OCI-LY1 (cell line): ENCODE measurements at regions not wholly inside any gene's neighbourhood (a gene's known extent, or its start where the extent isn't known, plus 50 kb on each side); places are given as distances from the start of the nearest gene placed in this dataset.

Experiments used
- H2AFZ ChIP-seq: fragments of 200-600 bp; sonication (generic), shearing (Covaris generic); 2 replicates; pipeline ENCODE4 v1.6.0; 2014; ENCODE audit warnings: antibody characterized with exemption, mild to moderate bottlenecking, low read length
- H3F3A ChIP-seq: fragments of 200-600 bp; sonication (generic), shearing (Covaris generic); 2 replicates; pipeline ENCODE4 v1.6.0; 2014; ENCODE audit warnings: mild to moderate bottlenecking, antibody characterized with exemption, low read length, moderate library complexity; ENCODE audit not compliant: insufficient read depth
- H3K27ac ChIP-seq: fragments of 200-600 bp; sonication (generic); 2 replicates; pipeline ENCODE4 v1.5.1; 2014; ENCODE audit warnings: low read length, mixed run types, mild to moderate bottlenecking, low read depth; ENCODE audit not compliant: poor library complexity, severe bottlenecking
- H3K27me3 ChIP-seq: fragments of 200-600 bp; sonication (generic); 2 replicates; pipeline ENCODE4 v1.6.0; 2014; ENCODE audit warnings: antibody characterized with exemption, mild to moderate bottlenecking, low read length, moderate library complexity; ENCODE audit not compliant: insufficient read depth
- H3K36me3 ChIP-seq: fragments of 200-600 bp; sonication (generic); 2 replicates; pipeline ENCODE4 v1.6.1; 2014; ENCODE audit warnings: mild to moderate bottlenecking, antibody characterized with exemption, low read length, moderate library complexity, mixed read lengths; ENCODE audit not compliant: insufficient read depth
- H3K4me1 ChIP-seq: fragments of 200-600 bp; sonication (generic); 2 replicates; pipeline ENCODE4 v1.5.1; 2014; ENCODE audit warnings: mild to moderate bottlenecking, low read length, moderate library complexity; ENCODE audit not compliant: insufficient read depth, severe bottlenecking
- H3K4me2 ChIP-seq: fragments of 200-600 bp; sonication (generic), shearing (Covaris generic); 2 replicates; pipeline ENCODE4 v1.6.1; 2014; ENCODE audit warnings: low read length
- H3K4me3 ChIP-seq: fragments of 200-600 bp; sonication (generic); 2 replicates; pipeline ENCODE4 v1.5.1; 2014; ENCODE audit warnings: low read length, low read depth, mild to moderate bottlenecking, mixed read lengths; ENCODE audit not compliant: poor library complexity, severe bottlenecking
- H3K79me2 ChIP-seq: fragments of 200-600 bp; shearing (Covaris generic); 2 replicates; pipeline ENCODE4 v1.6.1; 2016; ENCODE audit warnings: mixed run types, low read length, mixed read lengths; ENCODE audit not compliant: insufficient read depth
- H3K9ac ChIP-seq: fragments of 200-600 bp; sonication (generic), shearing (Covaris generic); 2 replicates; pipeline ENCODE4 v1.6.1; 2014; ENCODE audit warnings: mild to moderate bottlenecking, low read length, mixed read lengths
- H3K9me2 ChIP-seq: fragments of 200-600 bp; sonication (generic), shearing (Covaris generic); 2 replicates; pipeline ENCODE4 v1.6.1; 2014; ENCODE audit warnings: low read depth, mild to moderate bottlenecking, low read length, mixed read lengths
- H3K9me3 ChIP-seq: fragments of 200-600 bp; shearing (Covaris generic); 2 replicates; pipeline ENCODE4 v1.6.1; 2014; ENCODE audit warnings: low read length, mixed read lengths
- H4K20me1 ChIP-seq: fragments of 200-600 bp; sonication (generic), shearing (Covaris generic); 2 replicates; pipeline ENCODE4 v1.6.0; 2016; ENCODE audit warnings: mild to moderate bottlenecking, low read length; ENCODE audit not compliant: insufficient read depth
- EZH2 ChIP-seq: fragments of 200-600 bp; sonication (generic), shearing (Covaris generic); IDR thresholded peaks from 2 replicates; pipeline ENCODE4 v1.8.0; 2017; ENCODE audit warnings: borderline replicate concordance, mixed run types, mild to moderate bottlenecking, antibody characterized with exemption, low read length, moderate library complexity, mixed read lengths
- TF ChIP-seq, protein P1 (sequence below): fragments of 200-600 bp; sonication (generic), shearing (Covaris generic); IDR thresholded peaks from 2 replicates; pipeline ENCODE4 v1.5.1; 2017; ENCODE audit warnings: mild to moderate bottlenecking, antibody characterized with exemption, low read length, moderate library complexity, mixed read lengths

DNA sequence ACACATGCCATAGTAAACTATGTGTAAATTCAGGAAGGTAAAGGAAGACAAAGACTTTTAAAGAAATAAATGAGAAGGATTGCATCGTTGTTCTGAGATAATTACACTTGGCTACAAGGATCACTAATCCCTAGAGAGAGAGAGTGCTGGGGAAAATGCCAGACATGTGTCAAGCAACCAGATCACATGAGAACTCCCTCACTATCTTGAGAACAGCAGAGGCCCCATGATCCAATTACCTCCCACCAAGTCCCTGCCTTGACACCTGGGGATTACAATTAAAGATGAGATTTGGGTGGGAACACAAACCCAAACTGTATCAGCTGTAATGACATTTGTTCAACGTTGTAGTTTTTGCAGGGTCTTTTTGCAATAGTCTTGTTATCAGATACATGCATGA, 1600.9 kb upstream of the MIR17HG start:
- H3K9me2 ChIP-seq: no peaks in the 10 kb centered on the region
- H3F3A ChIP-seq: no peaks in the 10 kb centered on the region
- no peaks in the 10 kb centered on the region for H3K9me3 ChIP-seq
- H3K4me2 ChIP-seq: no peak overlapping the region
- TF ChIP-seq, protein P1, sequence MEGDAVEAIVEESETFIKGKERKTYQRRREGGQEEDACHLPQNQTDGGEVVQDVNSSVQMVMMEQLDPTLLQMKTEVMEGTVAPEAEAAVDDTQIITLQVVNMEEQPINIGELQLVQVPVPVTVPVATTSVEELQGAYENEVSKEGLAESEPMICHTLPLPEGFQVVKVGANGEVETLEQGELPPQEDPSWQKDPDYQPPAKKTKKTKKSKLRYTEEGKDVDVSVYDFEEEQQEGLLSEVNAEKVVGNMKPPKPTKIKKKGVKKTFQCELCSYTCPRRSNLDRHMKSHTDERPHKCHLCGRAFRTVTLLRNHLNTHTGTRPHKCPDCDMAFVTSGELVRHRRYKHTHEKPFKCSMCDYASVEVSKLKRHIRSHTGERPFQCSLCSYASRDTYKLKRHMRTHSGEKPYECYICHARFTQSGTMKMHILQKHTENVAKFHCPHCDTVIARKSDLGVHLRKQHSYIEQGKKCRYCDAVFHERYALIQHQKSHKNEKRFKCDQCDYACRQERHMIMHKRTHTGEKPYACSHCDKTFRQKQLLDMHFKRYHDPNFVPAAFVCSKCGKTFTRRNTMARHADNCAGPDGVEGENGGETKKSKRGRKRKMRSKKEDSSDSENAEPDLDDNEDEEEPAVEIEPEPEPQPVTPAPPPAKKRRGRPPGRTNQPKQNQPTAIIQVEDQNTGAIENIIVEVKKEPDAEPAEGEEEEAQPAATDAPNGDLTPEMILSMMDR: no peak
- TF ChIP-seq EZH2: no peak
- H3K4me1 ChIP-seq: no peaks in the 10 kb centered on the region
- no peak overlapping the region for H3K9ac ChIP-seq
- H3K27me3 ChIP-seq: no peaks in the 10 kb centered on the region
- H4K20me1 ChIP-seq: no peaks in the 10 kb centered on the region
- H3K4me3 ChIP-seq: no peak overlapping the region
- H3K79me2 ChIP-seq: no peaks in the 10 kb centered on the region
- no peak overlapping the region for H2AFZ ChIP-seq
- H3K36me3 ChIP-seq: no peaks in the 10 kb centered on the region
- no peak overlapping the region for H3K27ac ChIP-seq

DNA sequence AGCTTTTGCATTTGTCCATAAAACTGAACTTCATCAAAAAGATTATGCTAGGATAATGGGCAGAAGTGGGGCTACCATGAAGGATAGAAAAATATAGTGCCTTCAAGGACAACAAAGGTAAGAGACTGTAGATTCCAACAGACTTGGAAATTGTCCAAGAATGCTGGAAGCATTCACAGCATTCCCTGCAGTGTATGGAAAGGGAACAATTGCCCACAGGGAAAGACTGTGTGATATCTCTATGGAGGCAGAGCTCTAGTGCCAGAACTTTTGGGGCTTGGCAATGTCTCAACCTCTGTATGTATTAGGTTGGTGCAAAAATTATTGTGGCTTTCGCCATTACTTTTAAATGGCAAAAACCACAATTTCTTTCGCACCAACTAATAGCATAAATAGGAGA, 1598.8 kb upstream of the MIR17HG start:
- TF ChIP-seq, protein P1: no peak
- TF ChIP-seq EZH2: no peak
- no peak overlapping the region for H2AFZ ChIP-seq
- no peak overlapping the region for H3K27ac ChIP-seq
- H3K27me3 ChIP-seq: no peaks in the 10 kb centered on the region
- no peaks in the 10 kb centered on the region for H4K20me1 ChIP-seq
- no peaks in the 10 kb centered on the region for H3K4me1 ChIP-seq
- H3K9ac ChIP-seq: no peak overlapping the region
- H3K9me3 ChIP-seq: no peaks in the 10 kb centered on the region
- no peaks in the 10 kb centered on the region for H3K9me2 ChIP-seq
- no peak overlapping the region for H3K4me2 ChIP-seq
- H3F3A ChIP-seq: no peaks in the 10 kb centered on the region
- no peaks in the 10 kb centered on the region for H3K79me2 ChIP-seq
- H3K4me3 ChIP-seq: no peak overlapping the region
- no peaks in the 10 kb centered on the region for H3K36me3 ChIP-seq

DNA sequence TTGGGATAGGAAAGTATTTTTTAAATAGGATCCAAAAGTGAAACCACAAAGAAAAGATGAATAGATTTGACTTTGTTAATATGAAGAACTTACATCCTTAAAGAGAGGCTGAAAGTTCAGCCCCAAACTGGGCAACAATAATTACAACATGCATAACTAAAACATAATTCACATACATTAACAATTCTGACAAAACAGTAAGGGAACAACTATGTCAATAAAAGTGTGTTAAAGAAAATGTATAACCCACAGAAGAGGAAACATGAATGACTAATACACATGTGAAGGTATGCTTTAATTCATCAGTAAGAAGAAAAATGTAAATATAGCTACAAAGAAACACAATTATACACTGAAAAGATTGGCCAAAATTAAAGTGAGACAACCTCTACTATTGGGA, 1597.6 kb upstream of the MIR17HG start:
- H4K20me1 ChIP-seq: no peaks in the 10 kb centered on the region
- H3K27me3 ChIP-seq: no peaks in the 10 kb centered on the region
- no peaks in the 10 kb centered on the region for H3K79me2 ChIP-seq
- no peak overlapping the region for H3K4me2 ChIP-seq
- no peaks in the 10 kb centered on the region for H3K4me1 ChIP-seq
- no peaks in the 10 kb centered on the region for H3K36me3 ChIP-seq
- H3K4me3 ChIP-seq: no peak overlapping the region
- H3K9me2 ChIP-seq: no peaks in the 10 kb centered on the region
- no peak for TF ChIP-seq EZH2
- TF ChIP-seq, protein P1: no peak
- H3F3A ChIP-seq: no peaks in the 10 kb centered on the region
- H3K9me3 ChIP-seq: no peaks in the 10 kb centered on the region
- no peak overlapping the region for H2AFZ ChIP-seq
- no peak overlapping the region for H3K9ac ChIP-seq
- H3K27ac ChIP-seq: no peak overlapping the region
